OCI-LY7 (cell line): ENCODE measurements at regions not wholly inside any gene's neighbourhood (a gene's known extent, or its start where the extent isn't known, plus 50 kb on each side); places are given as distances from the start of the nearest gene placed in this dataset.

Source experiments
- BruUV-seq: library from RNA; stranded (reverse); fragments of 400-500 nt; replicated peaks from 2 replicates; lab custom pipeline; 2021; lab: Mats Ljungman, UMichigan
- CTCF ChIA-PET: fragments of 300-600 bp; sonication (Branson Sonifier 250); formaldehyde crosslinking; loops from one replicate; lab custom pipeline; 2022; ENCODE audit warnings: antibody characterized with exemption; ENCODE audit not compliant: unreplicated experiment; lab: Charles Lee
- POLR2A ChIA-PET: fragments of 300-600 bp; sonication (Branson Sonifier 250); formaldehyde crosslinking; loops from one replicate; lab custom pipeline; 2022; ENCODE audit warnings: antibody characterized with exemption; lab: Charles Lee
- DNase-seq: peaks from one replicate; pipeline ENCODE4 v3.0.0-alpha.2; 2015; ENCODE audit warnings: low spot score
- H2AFZ ChIP-seq: fragments of 200-600 bp; sonication (generic), shearing (Covaris generic); 2 replicates; pipeline ENCODE4 v1.6.1; 2014; ENCODE audit warnings: mild to moderate bottlenecking, antibody characterized with exemption, low read length, moderate library complexity
- H3K27ac ChIP-seq: fragments of 200-600 bp; sonication (generic); 2 replicates; pipeline ENCODE4 v1.5.1; 2014; ENCODE audit warnings: mixed run types, low read depth, mild to moderate bottlenecking, moderate library complexity, low read length, inconsistent platforms; ENCODE audit not compliant: poor library complexity, severe bottlenecking
- H3K36me3 ChIP-seq: fragments of 200-600 bp; sonication (generic); 2 replicates; pipeline ENCODE4 v1.6.1; 2014; ENCODE audit warnings: mild to moderate bottlenecking, antibody characterized with exemption, low read length, moderate library complexity, mixed read lengths; ENCODE audit not compliant: insufficient read depth
- H3K4me1 ChIP-seq: fragments of 200-600 bp; sonication (generic); 2 replicates; pipeline ENCODE4 v1.5.1; 2014; ENCODE audit warnings: mild to moderate bottlenecking, low read length; ENCODE audit not compliant: insufficient read depth, poor library complexity, severe bottlenecking
- H3K4me2 ChIP-seq: fragments of 200-600 bp; sonication (generic); 2 replicates; pipeline ENCODE4 v1.6.1; 2014; ENCODE audit warnings: mild to moderate bottlenecking, low read length
- H3K4me3 ChIP-seq: fragments of 200-600 bp; sonication (generic); 2 replicates; pipeline ENCODE4 v1.5.1; 2014; ENCODE audit warnings: mild to moderate bottlenecking, low read depth, low read length; ENCODE audit not compliant: poor library complexity, severe bottlenecking
- H3K79me2 ChIP-seq: fragments of 200-600 bp; sonication (generic); 2 replicates; pipeline ENCODE4 v1.6.1; 2016; ENCODE audit warnings: low read depth, mild to moderate bottlenecking, low read length, moderate library complexity, mixed read lengths; ENCODE audit not compliant: insufficient read depth
- H3K9me2 ChIP-seq: fragments of 200-600 bp; sonication (generic); 2 replicates; pipeline ENCODE4 v1.6.1; 2016; ENCODE audit warnings: mild to moderate bottlenecking, low read length, mixed read lengths; ENCODE audit not compliant: insufficient read depth
- H3K9me3 ChIP-seq: fragments of 200-600 bp; sonication (generic); 2 replicates; pipeline ENCODE4 v1.6.1; 2014; ENCODE audit warnings: mild to moderate bottlenecking, mixed run types, low read length, mixed read lengths
- H4K20me1 ChIP-seq: fragments of 200-600 bp; sonication (generic); 2 replicates; pipeline ENCODE4 v1.6.1; 2014; ENCODE audit warnings: mild to moderate bottlenecking, antibody characterized with exemption, low read length, moderate library complexity, mixed read lengths; ENCODE audit not compliant: insufficient read depth
- CTCF ChIP-seq: fragments of 200-600 bp; sonication (generic); conservative IDR thresholded peaks from 2 replicates; pipeline ENCODE4 v1.5.1; 2014; ENCODE audit warnings: mild to moderate bottlenecking, antibody characterized with exemption, low read length, moderate library complexity, mixed read lengths
- EZH2phosphoT487 ChIP-seq: fragments of 200-600 bp; sonication (generic); IDR thresholded peaks from 2 replicates; pipeline ENCODE4 v1.6.1; 2018; ENCODE audit warnings: low read depth, borderline replicate concordance, mild to moderate bottlenecking, mixed run types, antibody characterized with exemption, low read length, moderate library complexity, mixed read lengths
- intact Hi-C: fragments of 100-400 bp; cut with micrococcal nuclease; formaldehyde crosslinking; loops from one replicate; pipeline ENCODE4 v1.10.0; 2022; ENCODE audit not compliant: unreplicated experiment

- H3K4me1 ChIP-seq = no peaks in the 10 kb centered on the region
- H4K20me1 ChIP-seq = no peaks in the 10 kb centered on the region
- no peak overlapping the region for H2AFZ ChIP-seq
- intact Hi-C loops = no loop called here
- BruUV-seq = no TSS peak
- no peak overlapping the region for H3K27ac ChIP-seq
- H3K79me2 ChIP-seq = no peaks in the 10 kb centered on the region
- H3K9me3 ChIP-seq = no peaks in the 10 kb centered on the region
- no peak for DNase-seq
- TF ChIP-seq EZH2phosphoT487 = no peak
- no peak for TF ChIP-seq CTCF
- H3K4me2 ChIP-seq = no peak overlapping the region
- CTCF ChIA-PET = no interaction called here
- POLR2A ChIA-PET = interaction anchor here (1.0 kb wide), 1 partner anchor 9 kb away, joined by 8 read pairs; no protein-coding TSS in a partner anchor
- H3K9me2 ChIP-seq = no peaks in the 10 kb centered on the region
- H3K36me3 ChIP-seq = no peaks in the 10 kb centered on the region
- H3K4me3 ChIP-seq = no peak overlapping the region
These were observed 143.3 kb upstream of the TNPO1 start for GRCh38 chr5:72673180-72673579.

- no peak for DNase-seq
- intact Hi-C loops = no loop called here
- no peaks in the 10 kb centered on the region for H3K79me2 ChIP-seq
- H3K36me3 ChIP-seq = no peaks in the 10 kb centered on the region
- H3K4me1 ChIP-seq = no peaks in the 10 kb centered on the region
- no peak overlapping the region for H2AFZ ChIP-seq
- no peaks in the 10 kb centered on the region for H3K9me3 ChIP-seq
- no TSS peak for BruUV-seq
- no peak overlapping the region for H3K27ac ChIP-seq
- no peak overlapping the region for H3K4me2 ChIP-seq
- H3K4me3 ChIP-seq = no peak overlapping the region
- no peak for TF ChIP-seq EZH2phosphoT487
- TF ChIP-seq CTCF = no peak
- H3K9me2 ChIP-seq = no peaks in the 10 kb centered on the region
- POLR2A ChIA-PET = no interaction called here
- CTCF ChIA-PET = no interaction called here
- H4K20me1 ChIP-seq = no peaks in the 10 kb centered on the region
These were observed 148.8 kb upstream of the TNPO1 start for GRCh38 chr5:72667708-72668107.

- Histone ChIP-seq H3K4me1 (no peaks in the 10 kb centered on the region), H3K79me2 (no peaks in the 10 kb centered on the region), H3K9me3 (no peaks in the 10 kb centered on the region), H3K27ac (no peak overlapping the region), H3K9me2 (no peaks in the 10 kb centered on the region), H4K20me1 (no peaks in the 10 kb centered on the region), H3K36me3 (no peaks in the 10 kb centered on the region), H3K4me3 (no peak overlapping the region), H2AFZ (no peak overlapping the region), H3K4me2 (no peak overlapping the region)
- intact Hi-C loops = no loop called here
- ChIA-PET POLR2A (no interaction called here), CTCF (no interaction called here)
- no peak for TF ChIP-seq EZH2phosphoT487
- TF ChIP-seq CTCF = no peak
- no TSS peak for BruUV-seq
- no peak for DNase-seq
These were observed 153.5 kb upstream of the TNPO1 start for GRCh38 chr5:72662936-72663335.
